PC-9 (cell line): ENCODE measurements at regions not wholly inside any gene's neighbourhood (a gene's known extent, or its start where the extent isn't known, plus 50 kb on each side); places are given as distances from the start of the nearest gene placed in this dataset.

Experiments
- EZH2 ChIP-seq: fragments of 200-600 bp; sonication (generic); IDR thresholded peaks from 2 replicates; pipeline ENCODE4 v1.8.0; 2017; ENCODE audit warnings: antibody characterized with exemption, low read depth
- TF ChIP-seq, protein P1 (sequence below): fragments of 200-600 bp; sonication (generic); conservative IDR thresholded peaks from 2 replicates; pipeline ENCODE4 v1.6.1; 2017; ENCODE audit warnings: mixed run types, antibody characterized with exemption, mild to moderate bottlenecking, moderate library complexity

DNA sequence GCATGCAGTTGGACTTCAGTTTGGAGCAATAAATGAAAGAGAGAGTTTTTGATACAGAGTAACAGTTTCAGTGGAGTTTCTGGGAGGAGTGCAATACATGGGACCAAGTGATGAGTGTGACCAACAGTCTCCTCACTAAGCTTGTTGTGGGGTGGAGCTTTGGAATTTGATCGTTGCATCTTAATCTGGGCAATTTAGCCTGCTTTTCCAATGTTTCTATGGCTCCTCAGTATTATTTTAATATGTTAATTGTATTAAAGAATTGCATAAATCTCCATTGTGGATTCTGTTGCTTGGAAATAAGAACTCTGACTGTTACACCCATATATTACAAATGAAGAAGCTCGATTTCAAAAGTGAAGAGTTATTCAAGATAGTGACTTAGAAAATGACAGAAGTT is 446.6 kb upstream of the LRATD1 start:
- TF ChIP-seq, protein P1, sequence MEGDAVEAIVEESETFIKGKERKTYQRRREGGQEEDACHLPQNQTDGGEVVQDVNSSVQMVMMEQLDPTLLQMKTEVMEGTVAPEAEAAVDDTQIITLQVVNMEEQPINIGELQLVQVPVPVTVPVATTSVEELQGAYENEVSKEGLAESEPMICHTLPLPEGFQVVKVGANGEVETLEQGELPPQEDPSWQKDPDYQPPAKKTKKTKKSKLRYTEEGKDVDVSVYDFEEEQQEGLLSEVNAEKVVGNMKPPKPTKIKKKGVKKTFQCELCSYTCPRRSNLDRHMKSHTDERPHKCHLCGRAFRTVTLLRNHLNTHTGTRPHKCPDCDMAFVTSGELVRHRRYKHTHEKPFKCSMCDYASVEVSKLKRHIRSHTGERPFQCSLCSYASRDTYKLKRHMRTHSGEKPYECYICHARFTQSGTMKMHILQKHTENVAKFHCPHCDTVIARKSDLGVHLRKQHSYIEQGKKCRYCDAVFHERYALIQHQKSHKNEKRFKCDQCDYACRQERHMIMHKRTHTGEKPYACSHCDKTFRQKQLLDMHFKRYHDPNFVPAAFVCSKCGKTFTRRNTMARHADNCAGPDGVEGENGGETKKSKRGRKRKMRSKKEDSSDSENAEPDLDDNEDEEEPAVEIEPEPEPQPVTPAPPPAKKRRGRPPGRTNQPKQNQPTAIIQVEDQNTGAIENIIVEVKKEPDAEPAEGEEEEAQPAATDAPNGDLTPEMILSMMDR: no peak
- no peak for TF ChIP-seq EZH2
